ENCODE measurements at regions not wholly inside any gene's neighbourhood (a gene's known extent, or its start where the extent isn't known, plus 50 kb on each side); places are given as distances from the start of the nearest gene placed in this dataset.
A peak's percentile ranks its signal among the peaks of the same experiment; 100 is the strongest.

GRCh38 chr13:39100996-39101738 lies 62.9 kb downstream of the NHLRC3 start:
- no peak for DNase-seq

- DNase-seq = no peak
Measured at GRCh38 chr13:39102981-39103490, 64.8 kb downstream of the NHLRC3 start.

GRCh38 chr13:39105110-39105509 lies 66.9 kb downstream of the NHLRC3 start:
- peak; percentile 2 for DNase-seq

GRCh38 chr13:39106216-39107005 lies 68.2 kb downstream of the NHLRC3 start:
- DNase-seq = no peak

GRCh38 chr13:39107561-39107960 lies 69.3 kb downstream of the NHLRC3 start:
- no peak for DNase-seq

- DNase-seq = no peak
Measured at GRCh38 chr13:39108783-39109182, 70.5 kb downstream of the NHLRC3 start.

- DNase-seq = no peak
Measured at GRCh38 chr13:39110518-39111097, 72.4 kb downstream of the NHLRC3 start.

- DNase-seq = no peak
Measured at GRCh38 chr13:39111145-39111544, 72.9 kb downstream of the NHLRC3 start.

- DNase-seq = no peak
Measured at GRCh38 chr13:39119422-39119821, 81.2 kb downstream of the NHLRC3 start.

GRCh38 chr13:39123578-39123977 lies 85.3 kb downstream of the NHLRC3 start:
- DNase-seq = no peak

- DNase-seq = no peak
Measured at GRCh38 chr13:39129213-39129612, 91.0 kb downstream of the NHLRC3 start.

GRCh38 chr13:39130301-39130700 lies 92.0 kb downstream of the NHLRC3 start:
- DNase-seq = no peak

GRCh38 chr13:39132286-39133230 lies 94.3 kb downstream of the NHLRC3 start:
- no peak for DNase-seq

GRCh38 chr13:39133781-39134180 lies 95.5 kb downstream of the NHLRC3 start:
- DNase-seq = no peak

GRCh38 chr13:39134574-39134973 lies 96.3 kb downstream of the NHLRC3 start:
- no peak for DNase-seq

GRCh38 chr13:39144391-39144790 lies 106.1 kb downstream of the NHLRC3 start:
- DNase-seq = no peak

- peak; percentile 65 for DNase-seq
Measured at GRCh38 chr13:39144941-39145533, 106.8 kb downstream of the NHLRC3 start.

GRCh38 chr13:39148513-39148961 lies 110.3 kb downstream of the NHLRC3 start:
- peak; percentile 79 for DNase-seq

- DNase-seq = no peak
Measured at GRCh38 chr13:39149896-39150295, 111.6 kb downstream of the NHLRC3 start.

GRCh38 chr13:39154041-39154440 lies 115.8 kb downstream of the NHLRC3 start:
- no peak for DNase-seq

GRCh38 chr13:39159393-39159792 lies 121.1 kb downstream of the NHLRC3 start:
- no peak for DNase-seq

GRCh38 chr13:39159846-39160370 lies 121.7 kb downstream of the NHLRC3 start:
- DNase-seq = no peak
